ENCODE measurements at regions not wholly inside any gene's neighbourhood (a gene's known extent, or its start where the extent isn't known, plus 50 kb on each side); places are given as distances from the start of the nearest gene placed in this dataset.

GRCh38 chr4:31035761-31036160, 315.6 kb downstream of the PCDH7 start:
- WGBS, 2 experiments (ENCODE audit: insufficient coverage in 2 of 2) = no CpG with 5 or more reads among the region's 1 CpG
- Histone ChIP-seq H3K36me3 (ENCODE audit: control insufficient read depth, insufficient read depth, low read length) (no peaks in the 10 kb centered on the region), H3K27ac (ENCODE audit: low read depth, low read length, severe bottlenecking) (no peak overlapping the region), H3K4me3 (ENCODE audit: extremely low read depth, insufficient read depth, low read length, poor library complexity, severe bottlenecking) (no peak overlapping the region), H3K9me3 (ENCODE audit: control insufficient read depth, low read length) (no peaks in the 10 kb centered on the region), H3K4me1 (ENCODE audit: control insufficient read depth, insufficient read depth, low read length, poor library complexity, severe bottlenecking) (no peaks in the 10 kb centered on the region)

- Histone ChIP-seq H3K27ac (ENCODE audit: low read depth, low read length, severe bottlenecking) (no peak overlapping the region), H3K9me3 (ENCODE audit: control insufficient read depth, low read length) (no peaks in the 10 kb centered on the region), H3K4me1 (ENCODE audit: control insufficient read depth, insufficient read depth, low read length, poor library complexity, severe bottlenecking) (peaks cover 12% of the 10 kb centered on the region), H3K36me3 (ENCODE audit: control insufficient read depth, insufficient read depth, low read length) (no peaks in the 10 kb centered on the region), H3K4me3 (ENCODE audit: extremely low read depth, insufficient read depth, low read length, poor library complexity, severe bottlenecking) (no peak overlapping the region)
Measured at GRCh38 chr4:31037703-31038102, 317.5 kb downstream of the PCDH7 start.

GRCh38 chr4:31039382-31039781, 319.2 kb downstream of the PCDH7 start:
- no peak overlapping the region for H3K4me3 ChIP-seq (ENCODE audit: extremely low read depth, insufficient read depth, low read length, poor library complexity, severe bottlenecking)
- no peaks in the 10 kb centered on the region for H3K9me3 ChIP-seq (ENCODE audit: control insufficient read depth, low read length)
- H3K4me1 ChIP-seq (ENCODE audit: control insufficient read depth, insufficient read depth, low read length, poor library complexity, severe bottlenecking) = peaks cover 12% of the 10 kb centered on the region
- no peak overlapping the region for H3K27ac ChIP-seq (ENCODE audit: low read depth, low read length, severe bottlenecking)
- 77 to 94% methylated on average over 2 of the region's 3 CpGs for WGBS, 2 experiments (ENCODE audit: insufficient coverage in 2 of 2)
- H3K36me3 ChIP-seq (ENCODE audit: control insufficient read depth, insufficient read depth, low read length) = no peaks in the 10 kb centered on the region

- no peaks in the 10 kb centered on the region for H3K36me3 ChIP-seq (ENCODE audit: control insufficient read depth, insufficient read depth, low read length)
- H3K4me3 ChIP-seq (ENCODE audit: extremely low read depth, insufficient read depth, low read length, poor library complexity, severe bottlenecking) = no peak overlapping the region
- H3K9me3 ChIP-seq (ENCODE audit: control insufficient read depth, low read length) = no peaks in the 10 kb centered on the region
- peaks cover 12% of the 10 kb centered on the region for H3K4me1 ChIP-seq (ENCODE audit: control insufficient read depth, insufficient read depth, low read length, poor library complexity, severe bottlenecking)
- 57 to 65% methylated on average over 1 to 2 of the region's 2 CpGs for WGBS, 2 experiments (ENCODE audit: insufficient coverage in 2 of 2)
- H3K27ac ChIP-seq (ENCODE audit: low read depth, low read length, severe bottlenecking) = no peak overlapping the region
Measured at GRCh38 chr4:31040106-31040505, 319.9 kb downstream of the PCDH7 start.

- Histone ChIP-seq H3K4me1 (ENCODE audit: control insufficient read depth, insufficient read depth, low read length, poor library complexity, severe bottlenecking) (peaks cover 16% of the 10 kb centered on the region), H3K36me3 (ENCODE audit: control insufficient read depth, insufficient read depth, low read length) (no peaks in the 10 kb centered on the region), H3K27ac (ENCODE audit: low read depth, low read length, severe bottlenecking) (no peak overlapping the region), H3K9me3 (ENCODE audit: control insufficient read depth, low read length) (no peaks in the 10 kb centered on the region), H3K4me3 (ENCODE audit: extremely low read depth, insufficient read depth, low read length, poor library complexity, severe bottlenecking) (no peak overlapping the region)
- 20% methylated on average over 2 of the region's 3 CpGs; no CpG with 5 or more reads in 1 of the 2 experiments for WGBS, 2 experiments (ENCODE audit: insufficient coverage in 2 of 2)
Measured at GRCh38 chr4:31041385-31041784, 321.2 kb downstream of the PCDH7 start.

GRCh38 chr4:31041853-31042252, 321.7 kb downstream of the PCDH7 start:
- no peak overlapping the region for H3K4me3 ChIP-seq (ENCODE audit: extremely low read depth, insufficient read depth, low read length, poor library complexity, severe bottlenecking)
- no peaks in the 10 kb centered on the region for H3K9me3 ChIP-seq (ENCODE audit: control insufficient read depth, low read length)
- peaks cover 16% of the 10 kb centered on the region for H3K4me1 ChIP-seq (ENCODE audit: control insufficient read depth, insufficient read depth, low read length, poor library complexity, severe bottlenecking)
- no peaks in the 10 kb centered on the region for H3K36me3 ChIP-seq (ENCODE audit: control insufficient read depth, insufficient read depth, low read length)
- WGBS, 2 experiments (ENCODE audit: insufficient coverage in 2 of 2) = 71 to 89% methylated on average over 1 to 2 of the region's 2 CpGs
- H3K27ac ChIP-seq (ENCODE audit: low read depth, low read length, severe bottlenecking) = no peak overlapping the region

- 17% methylated on average over 1 of the region's 1 CpG; no CpG with 5 or more reads in 1 of the 2 experiments for WGBS, 2 experiments (ENCODE audit: insufficient coverage in 2 of 2)
- Histone ChIP-seq H3K4me1 (ENCODE audit: control insufficient read depth, insufficient read depth, low read length, poor library complexity, severe bottlenecking) (peaks cover 16% of the 10 kb centered on the region), H3K27ac (ENCODE audit: low read depth, low read length, severe bottlenecking) (no peak overlapping the region), H3K4me3 (ENCODE audit: extremely low read depth, insufficient read depth, low read length, poor library complexity, severe bottlenecking) (no peak overlapping the region), H3K9me3 (ENCODE audit: control insufficient read depth, low read length) (no peaks in the 10 kb centered on the region), H3K36me3 (ENCODE audit: control insufficient read depth, insufficient read depth, low read length) (no peaks in the 10 kb centered on the region)
Measured at GRCh38 chr4:31043382-31044062, 323.4 kb downstream of the PCDH7 start.

GRCh38 chr4:31045151-31045550, 325.0 kb downstream of the PCDH7 start:
- Histone ChIP-seq H3K36me3 (ENCODE audit: control insufficient read depth, insufficient read depth, low read length) (no peaks in the 10 kb centered on the region), H3K4me3 (ENCODE audit: extremely low read depth, insufficient read depth, low read length, poor library complexity, severe bottlenecking) (no peak overlapping the region), H3K27ac (ENCODE audit: low read depth, low read length, severe bottlenecking) (no peak overlapping the region), H3K4me1 (ENCODE audit: control insufficient read depth, insufficient read depth, low read length, poor library complexity, severe bottlenecking) (peaks cover 16% of the 10 kb centered on the region), H3K9me3 (ENCODE audit: control insufficient read depth, low read length) (no peaks in the 10 kb centered on the region)
- 80% methylated on average over 1 of the region's 4 CpGs; no CpG with 5 or more reads in 1 of the 2 experiments for WGBS, 2 experiments (ENCODE audit: insufficient coverage in 2 of 2)

GRCh38 chr4:31045724-31046318, 325.7 kb downstream of the PCDH7 start:
- no peak overlapping the region for H3K4me3 ChIP-seq (ENCODE audit: extremely low read depth, insufficient read depth, low read length, poor library complexity, severe bottlenecking)
- no peaks in the 10 kb centered on the region for H3K9me3 ChIP-seq (ENCODE audit: control insufficient read depth, low read length)
- peaks cover 16% of the 10 kb centered on the region for H3K4me1 ChIP-seq (ENCODE audit: control insufficient read depth, insufficient read depth, low read length, poor library complexity, severe bottlenecking)
- H3K27ac ChIP-seq (ENCODE audit: low read depth, low read length, severe bottlenecking) = no peak overlapping the region
- WGBS, 2 experiments (ENCODE audit: insufficient coverage in 2 of 2) = 80% methylated on average over 1 of the region's 2 CpGs; no CpG with 5 or more reads in 1 of the 2 experiments
- H3K36me3 ChIP-seq (ENCODE audit: control insufficient read depth, insufficient read depth, low read length) = no peaks in the 10 kb centered on the region

- H3K36me3 ChIP-seq (ENCODE audit: control insufficient read depth, insufficient read depth, low read length) = no peaks in the 10 kb centered on the region
- no peaks in the 10 kb centered on the region for H3K9me3 ChIP-seq (ENCODE audit: control insufficient read depth, low read length)
- H3K4me3 ChIP-seq (ENCODE audit: extremely low read depth, insufficient read depth, low read length, poor library complexity, severe bottlenecking) = no peak overlapping the region
- H3K27ac ChIP-seq (ENCODE audit: low read depth, low read length, severe bottlenecking) = no peak overlapping the region
- H3K4me1 ChIP-seq (ENCODE audit: control insufficient read depth, insufficient read depth, low read length, poor library complexity, severe bottlenecking) = no peaks in the 10 kb centered on the region
Measured at GRCh38 chr4:31051151-31051550, 331.0 kb downstream of the PCDH7 start.

- Histone ChIP-seq H3K4me1 (ENCODE audit: control insufficient read depth, insufficient read depth, low read length, poor library complexity, severe bottlenecking) (no peaks in the 10 kb centered on the region), H3K4me3 (ENCODE audit: extremely low read depth, insufficient read depth, low read length, poor library complexity, severe bottlenecking) (no peak overlapping the region), H3K9me3 (ENCODE audit: control insufficient read depth, low read length) (no peaks in the 10 kb centered on the region), H3K27ac (ENCODE audit: low read depth, low read length, severe bottlenecking) (no peak overlapping the region), H3K36me3 (ENCODE audit: control insufficient read depth, insufficient read depth, low read length) (no peaks in the 10 kb centered on the region)
- no CpG with 5 or more reads among the region's 3 CpGs for WGBS, 2 experiments (ENCODE audit: insufficient coverage in 2 of 2)
Measured at GRCh38 chr4:31051565-31051964, 331.4 kb downstream of the PCDH7 start.

All from mesodermal cell (in vitro differentiated cells).